SIG-M5 treated with dmso at 0.1 percent for 504 hours (cell line): ENCODE measurements at regions not wholly inside any gene's neighbourhood (a gene's known extent, or its start where the extent isn't known, plus 50 kb on each side); places are given as distances from the start of the nearest gene placed in this dataset.

Experiments used
- DNase-seq: peaks from one replicate; lab custom pipeline; 2025; ENCODE audit not compliant: unreplicated experiment; lab: John Stamatoyannopoulos, UW

DNA sequence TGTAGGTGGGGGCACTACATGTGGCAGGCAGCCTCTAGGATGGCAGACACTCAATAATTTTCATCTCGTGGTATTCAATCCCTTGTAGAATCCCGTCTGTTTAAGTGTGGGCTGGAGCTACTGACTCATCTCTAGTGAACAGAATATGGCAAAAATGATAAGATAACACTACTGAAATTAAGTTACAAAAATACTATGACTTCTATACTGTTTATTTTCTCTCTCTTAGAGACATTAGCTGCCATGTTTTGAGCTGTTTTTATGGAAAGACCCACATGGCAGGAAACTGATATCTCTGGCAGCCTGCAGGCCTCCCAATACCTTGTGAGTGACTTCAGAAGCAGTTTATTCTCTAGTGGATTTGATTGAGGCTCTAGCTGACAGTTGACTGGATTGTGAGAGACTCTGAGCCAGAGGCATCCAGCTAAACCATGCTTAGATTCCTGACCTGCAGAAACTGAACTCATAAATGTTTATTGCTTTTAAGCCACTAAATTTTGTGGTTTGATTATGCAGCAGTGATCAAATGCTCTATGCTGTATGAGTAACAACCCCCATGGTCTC lies 298.8 kb upstream of the CTSO start:
- no peak for DNase-seq

DNA sequence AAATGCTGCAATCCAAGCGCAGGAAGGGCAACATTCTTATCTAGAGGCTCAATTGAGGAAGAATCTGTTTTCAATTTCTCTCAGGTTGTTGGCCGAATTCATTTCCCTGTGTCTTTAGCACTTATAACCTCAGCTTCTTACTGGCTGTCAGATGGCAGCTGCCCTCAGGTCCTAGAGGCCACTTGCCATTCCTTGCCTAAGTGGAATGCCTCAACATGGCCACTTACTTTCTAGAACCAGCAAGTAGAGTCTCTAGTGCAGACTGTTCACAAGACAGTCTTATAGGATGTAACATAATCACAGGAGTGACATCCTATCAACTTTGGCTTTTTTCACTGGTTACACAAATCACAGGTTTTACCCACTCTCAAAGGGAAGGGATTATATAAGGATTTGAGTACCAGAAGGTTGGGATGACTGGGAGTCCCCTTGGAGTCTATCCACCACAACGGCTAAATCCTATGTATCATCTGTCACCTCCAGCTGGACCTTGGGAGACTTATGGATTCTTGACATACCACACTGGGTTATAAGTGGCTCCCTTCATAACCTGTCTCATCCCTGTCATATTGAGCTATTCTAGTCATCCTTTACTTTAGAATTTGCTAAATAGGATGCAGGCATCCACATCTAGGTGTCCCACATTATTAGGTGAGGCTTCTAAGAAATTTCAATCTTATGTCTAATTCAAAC lies 297.9 kb upstream of the CTSO start:
- DNase-seq, result no peak

DNA sequence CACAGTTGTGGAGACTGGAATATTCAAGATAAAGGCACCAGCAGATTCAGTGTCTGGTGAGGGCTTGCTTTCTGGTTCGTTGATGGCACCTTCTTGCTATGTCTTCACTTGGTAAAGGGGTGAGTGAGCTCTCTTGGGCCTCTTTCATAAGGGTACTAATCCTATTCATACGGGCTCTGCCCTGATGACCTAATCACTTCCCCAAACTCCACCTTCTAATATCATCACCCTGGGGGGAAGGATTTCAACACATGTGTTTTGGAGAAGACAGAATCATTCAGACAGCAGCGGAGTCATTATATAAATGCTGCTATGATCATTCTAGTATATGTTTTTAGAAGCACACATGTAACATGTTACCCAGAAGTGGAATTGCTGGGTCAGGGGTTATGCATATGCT lies 295.3 kb upstream of the CTSO start:
- no peak for DNase-seq

- DNase-seq, result no peak
Measured at GRCh38 chr4:156247470-156247869, 293.8 kb upstream of the CTSO start.

DNA sequence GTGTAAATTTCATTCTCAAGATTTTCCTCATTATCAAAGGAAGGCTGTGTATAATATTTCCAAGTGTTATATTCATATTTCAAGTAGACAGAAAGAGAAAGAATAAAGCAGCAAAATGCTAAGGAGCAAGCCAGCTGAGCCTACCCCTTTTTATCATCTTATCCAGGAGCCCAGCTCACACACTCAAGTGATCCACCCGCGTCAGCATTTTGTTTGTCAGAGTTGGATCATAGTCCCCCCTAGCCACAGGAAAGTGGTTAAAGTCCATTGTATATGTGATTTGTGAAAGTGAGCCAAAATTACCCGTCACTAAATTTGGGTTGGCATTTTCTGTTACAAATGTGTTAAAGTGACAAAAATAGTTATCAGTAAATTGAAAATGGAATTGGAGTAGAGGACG lies 289.3 kb upstream of the CTSO start:
- DNase-seq, result no peak

DNA sequence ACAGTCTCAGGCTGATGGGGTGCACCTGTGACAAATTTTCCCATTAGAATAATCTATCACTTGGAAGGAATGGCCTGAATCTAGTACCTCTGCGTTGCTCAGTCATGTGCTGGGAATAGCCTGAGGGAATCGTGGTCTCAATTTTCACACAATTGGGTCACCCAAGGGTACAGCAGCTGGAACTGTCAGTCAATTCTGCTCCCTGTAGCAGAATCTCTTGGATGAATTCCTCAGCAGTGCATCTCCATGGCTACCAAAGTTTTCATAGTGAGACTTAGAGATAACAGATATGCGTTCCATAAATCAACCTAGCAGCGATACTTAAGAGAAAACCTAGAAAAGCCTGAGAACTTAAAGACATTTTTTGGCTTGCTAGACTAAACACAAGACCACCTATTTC lies 288.7 kb upstream of the CTSO start:
- no peak for DNase-seq

GRCh38 chr4:156241896-156242295 lies 288.2 kb upstream of the CTSO start:
- DNase-seq, result no peak

DNA sequence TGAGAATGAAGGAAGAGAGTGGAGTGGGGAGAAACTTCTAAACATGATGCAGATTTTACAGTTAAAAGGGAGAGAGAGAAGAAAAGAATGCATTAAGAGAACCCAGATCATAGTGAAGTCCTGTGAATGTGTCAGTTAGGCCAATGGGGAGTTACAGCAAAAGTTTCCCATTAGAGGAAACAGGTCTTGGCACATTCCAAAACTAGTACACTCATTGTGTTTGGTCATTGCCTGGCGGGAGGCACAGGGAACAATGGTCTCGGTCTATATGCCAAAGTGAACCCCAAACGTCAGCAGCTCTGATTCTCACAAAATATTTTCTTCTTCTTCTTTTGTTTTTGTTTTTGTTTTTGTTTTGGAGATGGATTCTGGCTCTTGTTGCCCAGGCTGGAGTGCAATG lies 284.5 kb upstream of the CTSO start:
- DNase-seq, result no peak

GRCh38 chr4:156237231-156237630 lies 283.6 kb upstream of the CTSO start:
- no peak for DNase-seq

GRCh38 chr4:156230176-156230575 lies 276.5 kb upstream of the CTSO start:
- no peak for DNase-seq

DNA sequence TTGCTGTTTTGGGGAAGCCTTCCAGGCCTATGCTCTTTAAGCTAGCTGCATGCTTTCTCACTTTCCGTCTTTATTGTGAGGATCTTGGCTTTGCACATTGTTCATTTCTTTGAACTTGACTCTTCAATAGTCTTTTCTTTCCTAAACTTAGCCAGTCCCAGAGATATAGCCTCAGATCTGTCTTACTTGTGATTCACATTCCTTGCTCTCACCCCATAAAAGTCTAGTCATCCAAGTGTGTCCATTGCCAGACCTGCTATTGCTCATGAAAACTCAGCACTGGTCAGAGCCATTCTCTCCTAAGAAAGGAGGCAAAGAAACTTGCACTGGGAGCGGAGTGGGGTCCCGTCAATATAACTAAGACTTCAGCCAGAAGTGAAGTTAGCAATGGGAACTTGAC lies 275.0 kb upstream of the CTSO start:
- no peak for DNase-seq

GRCh38 chr4:156227321-156227720 lies 273.7 kb upstream of the CTSO start:
- no peak for DNase-seq

DNA sequence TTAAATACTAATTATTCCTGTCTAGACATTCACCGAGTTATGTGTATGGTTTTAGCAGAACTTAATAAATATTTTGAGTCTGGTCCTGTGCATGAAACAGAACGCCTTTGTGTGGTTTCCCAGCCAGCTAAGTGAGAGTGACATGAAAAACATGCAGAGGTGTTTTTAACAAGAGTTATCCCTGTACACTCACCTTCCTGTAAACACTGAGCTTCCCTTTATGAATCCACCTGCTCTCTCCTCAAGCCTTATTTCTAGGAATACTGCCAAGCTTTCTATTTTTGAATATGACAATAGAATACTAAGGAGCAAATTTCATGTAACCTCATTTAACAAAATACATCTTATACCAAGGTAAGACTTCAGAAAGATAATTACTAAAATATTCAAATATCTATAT lies 270.3 kb upstream of the CTSO start:
- no peak for DNase-seq

- no peak for DNase-seq
Measured at GRCh38 chr4:156217236-156217635, 263.6 kb upstream of the CTSO start.

- no peak for DNase-seq
Measured at GRCh38 chr4:156201050-156201449, 247.4 kb upstream of the CTSO start.

GRCh38 chr4:156198511-156198910 lies 244.8 kb upstream of the CTSO start:
- DNase-seq, result no peak

DNA sequence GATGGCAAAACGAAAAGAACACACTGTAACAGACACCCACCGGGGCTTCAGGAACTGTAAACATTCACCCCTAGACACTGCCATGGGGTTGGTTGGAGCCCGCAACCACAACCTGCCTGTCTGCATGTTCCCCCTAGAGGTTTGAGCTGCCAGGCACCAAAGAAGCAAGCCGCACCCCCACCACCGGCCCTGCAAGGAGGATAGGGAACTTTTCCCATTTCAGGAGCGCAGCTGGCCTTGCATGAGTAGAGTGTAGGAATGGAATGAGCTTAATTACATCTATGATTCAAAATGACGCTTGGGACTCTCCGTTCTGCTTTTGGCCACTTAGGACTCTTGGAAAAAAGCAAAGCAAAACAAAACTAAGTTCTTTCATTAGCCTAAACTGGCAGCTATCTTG lies 243.6 kb upstream of the CTSO start:
- no peak for DNase-seq

DNA sequence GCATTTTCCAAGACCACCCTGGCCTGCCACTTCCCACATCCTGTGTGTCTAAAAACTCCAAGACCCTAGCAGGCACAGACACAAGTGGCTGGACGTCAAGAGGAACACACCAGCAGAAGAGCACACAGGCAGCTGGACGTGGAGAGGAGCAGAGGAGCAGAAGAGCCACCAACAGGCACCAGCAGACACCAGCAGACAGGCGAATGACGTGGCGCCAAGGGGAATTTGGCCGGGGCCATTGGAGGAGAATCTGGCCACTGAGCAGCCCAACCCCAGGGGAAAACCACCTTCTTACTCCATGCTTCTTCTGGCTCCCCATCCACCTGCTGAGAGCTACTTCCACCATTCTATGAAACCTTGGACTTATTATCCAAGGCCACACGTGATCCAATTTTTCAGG lies 243.1 kb upstream of the CTSO start:
- DNase-seq, result no peak

GRCh38 chr4:156195914-156196313 lies 242.2 kb upstream of the CTSO start:
- DNase-seq, result peak; percentile 41

DNA sequence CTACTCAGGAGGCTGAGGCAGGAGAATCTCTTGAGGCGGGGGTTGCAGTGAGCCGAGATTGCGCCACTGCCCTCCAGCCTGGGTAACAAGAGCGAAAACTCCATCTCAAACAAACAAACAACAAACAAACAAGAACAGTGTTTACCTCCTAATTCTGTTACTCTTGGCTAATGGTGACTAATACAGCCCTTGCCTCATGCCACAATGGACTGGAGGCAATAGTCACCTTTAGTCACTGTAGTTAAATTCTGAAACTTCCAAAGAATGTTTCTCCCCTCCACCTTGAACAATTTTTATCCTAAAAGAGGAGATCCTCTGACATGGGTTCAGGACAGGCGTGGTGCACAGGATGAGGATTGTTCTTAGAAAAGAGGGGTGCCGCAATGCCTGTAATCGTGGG lies 241.2 kb upstream of the CTSO start:
- no peak for DNase-seq

- no peak for DNase-seq
Measured at GRCh38 chr4:156193800-156194199, 240.1 kb upstream of the CTSO start.

- DNase-seq, result no peak
Measured at GRCh38 chr4:156193106-156193505, 239.4 kb upstream of the CTSO start.

GRCh38 chr4:156192033-156192432 lies 238.4 kb upstream of the CTSO start:
- no peak for DNase-seq
